Coronary artery (tissue), 2 donors: ENCODE measurements at regions not wholly inside any gene's neighbourhood (a gene's known extent, or its start where the extent isn't known, plus 50 kb on each side); places are given as distances from the start of the nearest gene placed in this dataset.

Experiments used
- DNase-seq: peaks from one replicate; pipeline ENCODE4 v3.0.0-alpha.2; 2017; ENCODE audit warnings: low spot score
- H3K27ac ChIP-seq, 2 donors: fragments of 200-600 bp; sonication (generic); one replicate each; pipeline ENCODE4 v1.5.1; 2016 to 2019
- H3K4me3 ChIP-seq: fragments of 200-600 bp; sonication (generic); 2 replicates; pipeline ENCODE4 v1.5.1; 2016; ENCODE audit warnings: mild to moderate bottlenecking, moderate library complexity
- CTCF ChIP-seq: fragments of 200-600 bp; sonication (generic); IDR thresholded peaks from one replicate; pipeline ENCODE4 v1.5.1; 2019; ENCODE audit warnings: antibody characterized with exemption

GRCh38 chr4:26020083-26020668 is 106.2 kb downstream of the SMIM20 start:
- no peak for TF ChIP-seq CTCF
- DNase-seq = no peak
- H3K27ac ChIP-seq = peak overlapping the region in 1 of 2 donors; percentile 33
- H3K4me3 ChIP-seq = no peak overlapping the region

- DNase-seq = no peak
- TF ChIP-seq CTCF = no peak
Measured at GRCh38 chr4:26020881-26021280, 106.9 kb downstream of the SMIM20 start.

GRCh38 chr4:26021417-26022345 is 107.7 kb downstream of the SMIM20 start:
- H3K27ac ChIP-seq = peak overlapping the region in 1 of 2 donors; percentile 48
- H3K4me3 ChIP-seq = no peak overlapping the region
- TF ChIP-seq CTCF = no peak
- no peak for DNase-seq

More at GRCh38 chr4:26020881-26021280, 106.9 kb downstream of the SMIM20 start:
- peak overlapping the region in 1 of 2 donors; percentile 33 for H3K27ac ChIP-seq
- no peak overlapping the region for H3K4me3 ChIP-seq

GRCh38 chr4:26022346-26023202 is 108.6 kb downstream of the SMIM20 start:
- TF ChIP-seq CTCF = no peak
- no peak for DNase-seq
- Histone ChIP-seq H3K4me3 (no peak overlapping the region), H3K27ac (peak overlapping the region in 1 of 2 donors; percentile 48)

GRCh38 chr4:26023203-26023972 is 109.4 kb downstream of the SMIM20 start:
- no peak for TF ChIP-seq CTCF
- Histone ChIP-seq H3K4me3 (no peak overlapping the region), H3K27ac (no peak overlapping the region)
- DNase-seq = no peak

- Histone ChIP-seq H3K4me3 (no peak overlapping the region), H3K27ac (no peak overlapping the region)
- TF ChIP-seq CTCF = no peak
- DNase-seq = no peak
Measured at GRCh38 chr4:26024079-26024478, 110.1 kb downstream of the SMIM20 start.
